ENCODE measurements at regions not wholly inside any gene's neighbourhood (a gene's known extent, or its start where the extent isn't known, plus 50 kb on each side); places are given as distances from the start of the nearest gene placed in this dataset.

DNA sequence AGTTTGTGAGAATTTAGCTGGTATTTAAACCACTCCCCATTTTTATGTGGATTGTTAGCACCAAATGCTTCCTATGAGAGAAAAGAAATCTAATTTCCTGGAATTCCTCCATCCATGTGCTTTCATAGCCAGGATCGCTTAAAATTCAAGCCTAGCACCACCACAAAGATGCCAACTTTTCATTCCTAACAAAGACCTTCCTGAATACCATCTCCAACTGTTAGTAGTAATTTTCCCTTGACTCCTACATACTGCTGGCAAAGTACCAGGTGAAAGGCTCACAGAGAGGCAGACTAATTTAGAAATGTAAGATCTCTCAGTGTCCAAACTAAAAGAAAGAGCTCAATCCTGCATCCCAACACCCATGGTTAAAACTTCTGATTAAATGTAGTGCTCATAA lies 386.3 kb downstream of the KCTD12 start:
- FAIRE-seq (no peak), DNase-seq (ENCODE audit: low read depth, low spot score) (no peak)
- dilution Hi-C loops (cut with MboI; ENCODE audit: extremely low pct_ligation_motif_present, low sequenced_read_pairs), result no loop called here
- no peak for TF ChIP-seq EZH2 (IDR thresholded peaks at IDR 0.05; ENCODE audit: low read length)
- TF ChIP-seq, protein P1, sequence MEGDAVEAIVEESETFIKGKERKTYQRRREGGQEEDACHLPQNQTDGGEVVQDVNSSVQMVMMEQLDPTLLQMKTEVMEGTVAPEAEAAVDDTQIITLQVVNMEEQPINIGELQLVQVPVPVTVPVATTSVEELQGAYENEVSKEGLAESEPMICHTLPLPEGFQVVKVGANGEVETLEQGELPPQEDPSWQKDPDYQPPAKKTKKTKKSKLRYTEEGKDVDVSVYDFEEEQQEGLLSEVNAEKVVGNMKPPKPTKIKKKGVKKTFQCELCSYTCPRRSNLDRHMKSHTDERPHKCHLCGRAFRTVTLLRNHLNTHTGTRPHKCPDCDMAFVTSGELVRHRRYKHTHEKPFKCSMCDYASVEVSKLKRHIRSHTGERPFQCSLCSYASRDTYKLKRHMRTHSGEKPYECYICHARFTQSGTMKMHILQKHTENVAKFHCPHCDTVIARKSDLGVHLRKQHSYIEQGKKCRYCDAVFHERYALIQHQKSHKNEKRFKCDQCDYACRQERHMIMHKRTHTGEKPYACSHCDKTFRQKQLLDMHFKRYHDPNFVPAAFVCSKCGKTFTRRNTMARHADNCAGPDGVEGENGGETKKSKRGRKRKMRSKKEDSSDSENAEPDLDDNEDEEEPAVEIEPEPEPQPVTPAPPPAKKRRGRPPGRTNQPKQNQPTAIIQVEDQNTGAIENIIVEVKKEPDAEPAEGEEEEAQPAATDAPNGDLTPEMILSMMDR (optimal IDR thresholded peaks at IDR 0.05 in 1 of 3, IDR thresholded peaks at IDR 0.05 in 1 of 3, conservative IDR thresholded peaks at IDR 0.05 in 1 of 3; ENCODE audit: extremely low read depth in 1 of 3, insufficient read depth in 2 of 3, low read length in 3 of 3), result no peak
- Histone ChIP-seq H3K36me3 (ENCODE audit: control insufficient read depth in 2 of 2, extremely low read depth in 1 of 2, insufficient read depth in 2 of 2, low read length in 2 of 2) (no peaks in the 10 kb centered on the region), H3K9ac (ENCODE audit: control insufficient read depth, extremely low read depth, insufficient read depth, low read length) (no peak overlapping the region), H2AFZ (ENCODE audit: control insufficient read depth, low read length) (no peak overlapping the region), H3K4me2 (ENCODE audit: control insufficient read depth, extremely low read depth, insufficient read depth, low read depth, low read length) (no peak overlapping the region), H3K79me2 (ENCODE audit: control insufficient read depth, insufficient read depth, low read length) (no peaks in the 10 kb centered on the region), H3K9me3 (ENCODE audit: control insufficient read depth, low read depth, low read length) (no peaks in the 10 kb centered on the region), H3K9me1 (ENCODE audit: control insufficient read depth, extremely low read depth, insufficient read depth, low read length) (no peaks in the 10 kb centered on the region), H3K27me3 (ENCODE audit: control insufficient read depth, extremely low read depth, insufficient read depth, low read length) (peaks cover 4% of the 10 kb centered on the region), H3K4me3 (ENCODE audit: control insufficient read depth in 2 of 3, extremely low read depth in 1 of 3, insufficient read depth in 2 of 3, low read depth in 1 of 3, low read length in 3 of 3) (no peak overlapping the region), H3K27ac (ENCODE audit: control insufficient read depth, insufficient read depth, low read length) (no peak overlapping the region), H4K20me1 (ENCODE audit: control insufficient read depth, extremely low read depth, insufficient read depth, low read length) (no peaks in the 10 kb centered on the region), H3K4me1 (ENCODE audit: control insufficient read depth, extremely low read depth, insufficient read depth, low read length) (no peaks in the 10 kb centered on the region)

DNA sequence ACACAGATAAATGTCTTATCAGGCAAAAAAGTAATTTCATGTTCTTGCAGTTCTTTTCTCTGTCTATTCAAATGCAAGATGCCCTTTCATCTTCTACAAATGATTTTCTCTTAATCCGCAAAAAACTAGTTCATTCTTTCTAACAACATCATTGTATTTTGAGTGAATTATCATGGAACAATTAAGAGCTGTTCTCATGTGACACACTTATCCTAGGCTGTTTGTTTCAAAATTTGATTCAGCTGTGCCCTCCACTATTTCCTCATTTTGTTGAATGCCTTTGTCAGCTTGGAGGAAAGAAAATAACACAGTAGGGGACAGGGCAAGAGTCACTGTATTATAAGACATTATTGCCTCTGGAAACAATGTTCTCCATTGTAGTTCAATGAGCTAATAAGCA lies 396.9 kb downstream of the KCTD12 start:
- no peaks in the 10 kb centered on the region for H3K36me3 ChIP-seq (ENCODE audit: control insufficient read depth in 2 of 2, extremely low read depth in 1 of 2, insufficient read depth in 2 of 2, low read length in 2 of 2)
- no peaks in the 10 kb centered on the region for H4K20me1 ChIP-seq (ENCODE audit: control insufficient read depth, extremely low read depth, insufficient read depth, low read length)
- TF ChIP-seq EZH2 (IDR thresholded peaks at IDR 0.05; ENCODE audit: low read length), result no peak
- TF ChIP-seq, protein P1 (optimal IDR thresholded peaks at IDR 0.05 in 1 of 3, IDR thresholded peaks at IDR 0.05 in 1 of 3, conservative IDR thresholded peaks at IDR 0.05 in 1 of 3; ENCODE audit: extremely low read depth in 1 of 3, insufficient read depth in 2 of 3, low read length in 3 of 3), result no peak
- no peak overlapping the region for H2AFZ ChIP-seq (ENCODE audit: control insufficient read depth, low read length)
- DNase-seq (ENCODE audit: low read depth, low spot score) (no peak), FAIRE-seq (no peak)
- H3K9me3 ChIP-seq (ENCODE audit: control insufficient read depth, low read depth, low read length), result no peaks in the 10 kb centered on the region
- no peak overlapping the region for H3K4me3 ChIP-seq (ENCODE audit: control insufficient read depth in 2 of 3, extremely low read depth in 1 of 3, insufficient read depth in 2 of 3, low read depth in 1 of 3, low read length in 3 of 3)
- H3K4me2 ChIP-seq (ENCODE audit: control insufficient read depth, extremely low read depth, insufficient read depth, low read depth, low read length), result no peak overlapping the region
- H3K27me3 ChIP-seq (ENCODE audit: control insufficient read depth, extremely low read depth, insufficient read depth, low read length), result no peaks in the 10 kb centered on the region
- dilution Hi-C loops (cut with MboI; ENCODE audit: extremely low pct_ligation_motif_present, low sequenced_read_pairs), result no loop called here
- H3K9me1 ChIP-seq (ENCODE audit: control insufficient read depth, extremely low read depth, insufficient read depth, low read length), result no peaks in the 10 kb centered on the region
- H3K4me1 ChIP-seq (ENCODE audit: control insufficient read depth, extremely low read depth, insufficient read depth, low read length), result no peaks in the 10 kb centered on the region
- H3K79me2 ChIP-seq (ENCODE audit: control insufficient read depth, insufficient read depth, low read length), result no peaks in the 10 kb centered on the region
- H3K27ac ChIP-seq (ENCODE audit: control insufficient read depth, insufficient read depth, low read length), result no peak overlapping the region
- H3K9ac ChIP-seq (ENCODE audit: control insufficient read depth, extremely low read depth, insufficient read depth, low read length), result no peak overlapping the region
